Immature natural killer cell (primary cell): ENCODE measurements at regions not wholly inside any gene's neighbourhood (a gene's known extent, or its start where the extent isn't known, plus 50 kb on each side); places are given as distances from the start of the nearest gene placed in this dataset.

ENCODE experiments used
- DNase-seq, 3 donors: peaks; one replicate each; pipeline ENCODE4 v3.0.0; 2022; ENCODE audit warnings: mixed read lengths in 1 of 3
- H3K27ac Mint-ChIP-seq, 6 donors: one replicate each; pipeline ENCODE4 v1.8.0; 2020; ENCODE audit warnings: mixed read lengths in 6 of 6, mild to moderate bottlenecking in 5 of 6, inconsistent platforms in 4 of 6, moderate library complexity in 3 of 6
- H3K27me3 Mint-ChIP-seq, 3 donors: one replicate each; pipeline ENCODE4 v1.8.0; 2020 to 2021; ENCODE audit warnings: low read depth in 3 of 3, mild to moderate bottlenecking in 3 of 3, mixed read lengths in 3 of 3, moderate library complexity in 3 of 3, inconsistent platforms in 1 of 3
- H3K36me3 Mint-ChIP-seq, 3 donors: one replicate each; pipeline ENCODE4 v1.8.0; 2020; ENCODE audit warnings: mixed read lengths in 3 of 3, inconsistent platforms in 2 of 3, mild to moderate bottlenecking in 2 of 3
- H3K4me1 Mint-ChIP-seq, 2 donors: one replicate each; pipeline ENCODE4 v1.8.0; 2020; ENCODE audit warnings: inconsistent platforms in 2 of 2, mild to moderate bottlenecking in 2 of 2, mixed read lengths in 2 of 2, moderate library complexity in 1 of 2
- H3K4me3 Mint-ChIP-seq, 5 donors: one replicate each; pipeline ENCODE4 v1.8.0; 2020; ENCODE audit warnings: mild to moderate bottlenecking in 5 of 5, mixed read lengths in 5 of 5, inconsistent platforms in 3 of 5, moderate library complexity in 3 of 5
- H3K9me3 Mint-ChIP-seq, 6 donors: one replicate each; pipeline ENCODE4 v1.8.0; 2020; ENCODE audit warnings: mild to moderate bottlenecking in 6 of 6, mixed read lengths in 6 of 6, inconsistent platforms in 4 of 6, moderate library complexity in 3 of 6

DNA sequence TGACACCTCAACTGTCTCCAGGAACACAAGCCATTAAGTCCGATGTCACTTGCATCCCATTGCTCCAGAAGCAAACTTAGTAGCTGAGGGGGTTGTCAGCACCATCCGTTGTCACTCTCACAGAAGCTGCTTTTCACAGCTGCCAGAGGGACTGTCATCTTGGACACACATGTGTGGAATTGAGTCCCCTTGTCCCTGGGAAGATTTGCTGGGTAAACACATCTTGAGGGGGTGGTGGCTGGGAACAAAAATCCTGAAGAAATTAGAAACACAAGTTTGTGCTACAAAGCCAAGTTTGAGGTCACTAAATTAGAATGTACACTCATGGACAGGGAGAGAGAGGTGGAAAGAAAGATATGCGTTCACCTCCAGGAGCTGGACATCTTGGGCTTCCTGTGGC lies 55.2 kb upstream of the ADRA1B start:
- Mint-ChIP-seq H3K27me3 (peaks cover 0 to 24% (median 4%) of the 10 kb centered on the region in 3 donors), H3K4me1 (no peaks in the 10 kb centered on the region), H3K4me3 (no peak overlapping the region), H3K36me3 (no peaks in the 10 kb centered on the region), H3K27ac (no peak overlapping the region), H3K9me3 (peaks cover 0 to 3% (median 0%) of the 10 kb centered on the region in 6 donors)
- DNase-seq = no peak

DNA sequence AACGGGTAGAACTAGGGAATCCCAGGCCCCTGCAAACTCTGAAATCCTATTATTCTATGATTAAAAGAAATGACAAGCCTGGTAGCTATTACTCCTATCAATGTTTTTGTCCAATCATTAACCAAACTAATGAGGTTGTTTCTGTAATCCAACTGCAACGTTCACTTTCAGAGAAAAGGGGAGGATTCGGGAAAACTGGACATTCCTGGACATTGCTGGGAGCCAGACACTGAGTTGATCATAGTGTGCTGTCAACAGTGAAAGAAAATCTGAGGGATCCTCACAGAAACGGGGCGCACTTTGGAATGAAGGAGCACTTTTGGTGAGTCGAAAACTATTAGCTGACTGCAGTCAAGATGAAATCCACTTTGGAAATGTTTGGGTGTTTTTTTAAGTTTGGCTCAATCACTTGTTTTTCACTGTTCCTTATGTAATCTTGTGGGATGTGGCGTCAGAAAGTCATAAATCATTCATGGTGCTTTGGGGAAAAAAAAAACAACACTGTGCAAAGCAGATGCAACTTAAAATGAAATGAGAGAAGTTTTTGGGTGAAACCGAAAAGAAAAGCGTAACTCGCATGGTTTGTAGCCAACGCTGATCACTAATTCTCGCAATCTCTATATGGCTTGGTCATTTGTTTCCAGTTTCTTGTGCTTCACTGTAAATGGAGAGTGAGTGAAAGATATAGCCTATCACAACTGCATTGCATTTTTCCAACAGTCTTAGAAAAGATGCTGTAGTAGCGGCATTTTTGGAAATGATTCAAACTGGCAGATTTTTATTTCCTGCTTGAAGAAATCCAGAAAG lies 51.2 kb upstream of the ADRA1B start:
- Mint-ChIP-seq H3K27me3 (peaks cover 2 to 12% (median 8%) of the 10 kb centered on the region in 3 donors), H3K27ac (no peak overlapping the region), H3K4me1 (no peaks in the 10 kb centered on the region), H3K36me3 (no peaks in the 10 kb centered on the region), H3K4me3 (no peak overlapping the region), H3K9me3 (no peaks in the 10 kb centered on the region)
- DNase-seq = no peak

DNA sequence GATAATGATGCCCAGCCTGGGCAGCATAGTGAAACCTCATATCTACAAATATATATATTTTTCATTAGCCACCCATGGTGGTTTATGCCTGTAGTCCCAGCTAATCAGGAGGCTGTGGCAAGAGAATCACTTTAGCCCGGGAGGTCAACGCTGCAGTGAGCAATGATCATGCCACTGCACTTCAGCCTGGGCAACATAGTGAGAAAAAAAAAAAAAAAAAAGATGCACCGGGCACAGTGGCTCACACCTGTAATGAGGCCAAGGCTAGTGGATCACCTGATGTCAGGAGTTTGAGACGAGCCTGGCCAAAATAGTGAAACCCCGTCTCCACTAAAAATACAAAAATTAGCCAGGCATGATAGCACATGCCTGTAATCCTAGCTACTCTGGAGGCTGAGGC lies 50.2 kb upstream of the ADRA1B start:
- Mint-ChIP-seq H3K27ac (no peak overlapping the region), H3K9me3 (no peaks in the 10 kb centered on the region), H3K4me3 (no peak overlapping the region), H3K4me1 (no peaks in the 10 kb centered on the region), H3K27me3 (peaks cover 2 to 12% (median 8%) of the 10 kb centered on the region in 3 donors), H3K36me3 (no peaks in the 10 kb centered on the region)
- DNase-seq = no peak
